ENCODE measurements at regions not wholly inside any gene's neighbourhood (a gene's known extent, or its start where the extent isn't known, plus 50 kb on each side); places are given as distances from the start of the nearest gene placed in this dataset.
"Not testable (repeated sequence)": the region's sequence is repeated elsewhere in the genome, so short reads cannot be mapped to it uniquely, and the experiment has no call there.

- Histone ChIP-seq H3K9me3 (ENCODE audit: control insufficient read depth, insufficient read depth, low read length) (no peaks in the 10 kb centered on the region), H3K36me3 (ENCODE audit: control insufficient read depth, insufficient read depth, low read length) (no peaks in the 10 kb centered on the region), H3K27me3 (ENCODE audit: control insufficient read depth, insufficient read depth, low read length) (no peaks in the 10 kb centered on the region), H3K9ac (ENCODE audit: low read depth, low read length) (no peak overlapping the region), H3K4me3 (ENCODE audit: low read depth, low read length) (no peak overlapping the region), H3K4me1 (ENCODE audit: control insufficient read depth, insufficient read depth, low read length) (no peaks in the 10 kb centered on the region), H3K27ac (ENCODE audit: low read depth, low read length) (no peak overlapping the region)
These were observed 209.7 kb downstream of the OTUD1 start for GRCh38 chr10:23648618-23649017.

DNA sequence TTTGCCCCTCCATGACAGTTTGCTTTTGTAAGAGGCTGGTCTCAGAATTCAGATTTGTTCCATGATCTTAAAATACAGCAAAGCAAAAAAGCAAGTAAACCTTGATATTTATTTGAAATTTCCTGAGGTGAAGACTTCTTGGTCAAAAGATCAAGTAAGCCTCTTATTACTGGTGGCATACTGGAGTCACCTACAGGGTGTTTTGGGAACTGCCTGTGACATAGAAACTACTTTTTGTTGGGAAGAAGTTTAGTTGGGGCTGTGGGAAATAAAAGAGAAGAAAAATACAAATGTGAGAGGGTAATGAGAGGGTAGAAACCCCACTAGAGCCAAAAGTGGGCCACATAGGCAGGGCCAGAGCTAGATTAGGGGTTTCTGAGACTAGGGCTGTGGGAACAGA is 217.9 kb downstream of the OTUD1 start:
- H3K4me3 ChIP-seq (ENCODE audit: low read depth, low read length) = no peak overlapping the region
- H3K9ac ChIP-seq (ENCODE audit: low read depth, low read length) = no peak overlapping the region
- no peaks in the 10 kb centered on the region for H3K36me3 ChIP-seq (ENCODE audit: control insufficient read depth, insufficient read depth, low read length)
- no peak overlapping the region for H3K27ac ChIP-seq (ENCODE audit: low read depth, low read length)
- H3K27me3 ChIP-seq (ENCODE audit: control insufficient read depth, insufficient read depth, low read length) = no peaks in the 10 kb centered on the region
- peaks cover 2% of the 10 kb centered on the region; the same call in 1 of the 2 replicates for H3K4me1 ChIP-seq (ENCODE audit: control insufficient read depth, insufficient read depth, low read length)
- no peaks in the 10 kb centered on the region for H3K9me3 ChIP-seq (ENCODE audit: control insufficient read depth, insufficient read depth, low read length)

- Histone ChIP-seq H3K36me3 (ENCODE audit: control insufficient read depth, insufficient read depth, low read length) (no peaks in the 10 kb centered on the region), H3K9ac (ENCODE audit: low read depth, low read length) (no peak overlapping the region), H3K9me3 (ENCODE audit: control insufficient read depth, insufficient read depth, low read length) (no peaks in the 10 kb centered on the region), H3K4me3 (ENCODE audit: low read depth, low read length) (no peak overlapping the region), H3K4me1 (ENCODE audit: control insufficient read depth, insufficient read depth, low read length) (peaks cover 2% of the 10 kb centered on the region; the same call in 1 of the 2 replicates), H3K27ac (ENCODE audit: low read depth, low read length) (no peak overlapping the region), H3K27me3 (ENCODE audit: control insufficient read depth, insufficient read depth, low read length) (no peaks in the 10 kb centered on the region)
These were observed 218.8 kb downstream of the OTUD1 start for GRCh38 chr10:23657677-23658076.

DNA sequence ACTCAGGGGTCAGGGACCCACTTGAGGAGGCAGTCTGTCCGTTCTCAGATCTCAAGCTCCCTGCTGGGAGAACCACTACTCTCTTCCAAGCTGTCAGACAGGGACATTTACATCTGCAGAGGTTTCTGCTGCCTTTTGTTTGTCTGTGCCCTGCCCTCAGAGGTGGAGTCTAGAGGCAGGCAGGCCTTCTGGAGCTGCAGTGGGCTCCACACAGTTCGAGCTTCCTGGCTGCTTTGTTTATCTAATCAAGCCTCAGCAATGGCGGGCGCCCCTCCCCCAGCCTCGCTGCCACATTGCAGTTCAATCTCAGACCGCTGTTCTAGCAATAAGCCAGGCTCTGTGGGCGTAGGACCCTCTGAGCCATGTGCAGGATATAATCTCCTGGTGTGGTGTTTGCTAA is 233.0 kb downstream of the OTUD1 start:
- not testable (repeated sequence) for H3K4me1 ChIP-seq (ENCODE audit: control insufficient read depth, insufficient read depth, low read length); H3K27ac ChIP-seq (ENCODE audit: low read depth, low read length); H3K9me3 ChIP-seq (ENCODE audit: control insufficient read depth, insufficient read depth, low read length); H3K4me3 ChIP-seq (ENCODE audit: low read depth, low read length); H3K9ac ChIP-seq (ENCODE audit: low read depth, low read length); H3K27me3 ChIP-seq (ENCODE audit: control insufficient read depth, insufficient read depth, low read length); H3K36me3 ChIP-seq (ENCODE audit: control insufficient read depth, insufficient read depth, low read length)

- no peak overlapping the region for H3K27ac ChIP-seq (ENCODE audit: low read depth, low read length)
- H3K36me3 ChIP-seq (ENCODE audit: control insufficient read depth, insufficient read depth, low read length) = no peaks in the 10 kb centered on the region
- no peaks in the 10 kb centered on the region for H3K27me3 ChIP-seq (ENCODE audit: control insufficient read depth, insufficient read depth, low read length)
- no peaks in the 10 kb centered on the region for H3K9me3 ChIP-seq (ENCODE audit: control insufficient read depth, insufficient read depth, low read length)
- no peak overlapping the region for H3K4me3 ChIP-seq (ENCODE audit: low read depth, low read length)
- H3K4me1 ChIP-seq (ENCODE audit: control insufficient read depth, insufficient read depth, low read length) = no peaks in the 10 kb centered on the region
- H3K9ac ChIP-seq (ENCODE audit: low read depth, low read length) = no peak overlapping the region
These were observed 236.7 kb downstream of the OTUD1 start for GRCh38 chr10:23675585-23675984.

- Histone ChIP-seq H3K9ac (ENCODE audit: low read depth, low read length) (no peak overlapping the region), H3K4me3 (ENCODE audit: low read depth, low read length) (no peak overlapping the region), H3K27me3 (ENCODE audit: control insufficient read depth, insufficient read depth, low read length) (no peaks in the 10 kb centered on the region), H3K4me1 (ENCODE audit: control insufficient read depth, insufficient read depth, low read length) (no peaks in the 10 kb centered on the region), H3K9me3 (ENCODE audit: control insufficient read depth, insufficient read depth, low read length) (no peaks in the 10 kb centered on the region), H3K36me3 (ENCODE audit: control insufficient read depth, insufficient read depth, low read length) (no peaks in the 10 kb centered on the region), H3K27ac (ENCODE audit: low read depth, low read length) (no peak overlapping the region)
These were observed 237.4 kb downstream of the OTUD1 start for GRCh38 chr10:23676296-23676695.

- Histone ChIP-seq H3K9ac (ENCODE audit: low read depth, low read length) (no peak overlapping the region), H3K4me3 (ENCODE audit: low read depth, low read length) (no peak overlapping the region), H3K9me3 (ENCODE audit: control insufficient read depth, insufficient read depth, low read length) (no peaks in the 10 kb centered on the region), H3K27me3 (ENCODE audit: control insufficient read depth, insufficient read depth, low read length) (peaks cover 21% of the 10 kb centered on the region), H3K36me3 (ENCODE audit: control insufficient read depth, insufficient read depth, low read length) (no peaks in the 10 kb centered on the region), H3K27ac (ENCODE audit: low read depth, low read length) (no peak overlapping the region), H3K4me1 (ENCODE audit: control insufficient read depth, insufficient read depth, low read length) (no peaks in the 10 kb centered on the region)
These were observed 247.8 kb downstream of the OTUD1 start for GRCh38 chr10:23686722-23687121.

GRCh38 chr10:23692736-23693135 is 253.9 kb downstream of the OTUD1 start:
- Histone ChIP-seq H3K9ac (ENCODE audit: low read depth, low read length) (no peak overlapping the region), H3K27ac (ENCODE audit: low read depth, low read length) (no peak overlapping the region), H3K27me3 (ENCODE audit: control insufficient read depth, insufficient read depth, low read length) (peaks cover 81% of the 10 kb centered on the region), H3K4me3 (ENCODE audit: low read depth, low read length) (no peak overlapping the region), H3K4me1 (ENCODE audit: control insufficient read depth, insufficient read depth, low read length) (peaks cover 4% of the 10 kb centered on the region; the same call in 1 of the 2 replicates), H3K36me3 (ENCODE audit: control insufficient read depth, insufficient read depth, low read length) (no peaks in the 10 kb centered on the region), H3K9me3 (ENCODE audit: control insufficient read depth, insufficient read depth, low read length) (no peaks in the 10 kb centered on the region)

- no peak overlapping the region for H3K9ac ChIP-seq (ENCODE audit: low read depth, low read length)
- peak overlapping the region; percentile 73 for H3K4me3 ChIP-seq (ENCODE audit: low read depth, low read length)
- peaks cover 89% of the 10 kb centered on the region for H3K27me3 ChIP-seq (ENCODE audit: control insufficient read depth, insufficient read depth, low read length)
- H3K36me3 ChIP-seq (ENCODE audit: control insufficient read depth, insufficient read depth, low read length) = no peaks in the 10 kb centered on the region
- H3K4me1 ChIP-seq (ENCODE audit: control insufficient read depth, insufficient read depth, low read length) = peaks cover 4% of the 10 kb centered on the region; the same call in 1 of the 2 replicates
- H3K9me3 ChIP-seq (ENCODE audit: control insufficient read depth, insufficient read depth, low read length) = no peaks in the 10 kb centered on the region
- no peak overlapping the region for H3K27ac ChIP-seq (ENCODE audit: low read depth, low read length)
These were observed 254.6 kb downstream of the OTUD1 start for GRCh38 chr10:23693501-23693901.

- Histone ChIP-seq H3K9me3 (ENCODE audit: control insufficient read depth, insufficient read depth, low read length) (no peaks in the 10 kb centered on the region), H3K36me3 (ENCODE audit: control insufficient read depth, insufficient read depth, low read length) (no peaks in the 10 kb centered on the region), H3K4me1 (ENCODE audit: control insufficient read depth, insufficient read depth, low read length) (peaks cover 4% of the 10 kb centered on the region; the same call in 1 of the 2 replicates), H3K27ac (ENCODE audit: low read depth, low read length) (no peak overlapping the region), H3K4me3 (ENCODE audit: low read depth, low read length) (peak overlapping the region; percentile 73), H3K9ac (ENCODE audit: low read depth, low read length) (no peak overlapping the region), H3K27me3 (ENCODE audit: control insufficient read depth, insufficient read depth, low read length) (peaks cover 89% of the 10 kb centered on the region)
These were observed 255.1 kb downstream of the OTUD1 start for GRCh38 chr10:23693925-23694324.

- Histone ChIP-seq H3K9ac (ENCODE audit: low read depth, low read length) (no peak overlapping the region), H3K9me3 (ENCODE audit: control insufficient read depth, insufficient read depth, low read length) (no peaks in the 10 kb centered on the region), H3K36me3 (ENCODE audit: control insufficient read depth, insufficient read depth, low read length) (no peaks in the 10 kb centered on the region), H3K4me3 (ENCODE audit: low read depth, low read length) (peak overlapping the region; percentile 73), H3K27ac (ENCODE audit: low read depth, low read length) (no peak overlapping the region), H3K27me3 (ENCODE audit: control insufficient read depth, insufficient read depth, low read length) (peaks cover 90% of the 10 kb centered on the region), H3K4me1 (ENCODE audit: control insufficient read depth, insufficient read depth, low read length) (peaks cover 4% of the 10 kb centered on the region; the same call in 1 of the 2 replicates)
These were observed 255.6 kb downstream of the OTUD1 start for GRCh38 chr10:23694446-23694920.
